WTC11 (cell line): ENCODE measurements at regions not wholly inside any gene's neighbourhood (a gene's known extent, or its start where the extent isn't known, plus 50 kb on each side); places are given as distances from the start of the nearest gene placed in this dataset.

ENCODE experiments used
- ATAC-seq: fragments of 200-7000 bp; cut with Tn5 transposase; 2 replicates; pipeline ENCODE4 v1.10.0; 2021; ENCODE audit warnings: mild to moderate bottlenecking, moderate library complexity
- CTCF ChIA-PET: fragments of 300-600 bp; sonication (Branson Sonifier 250); formaldehyde crosslinking; loops from one replicate; lab custom pipeline; 2021; ENCODE audit warnings: antibody characterized with exemption; lab: Charles Lee
- POLR2A ChIA-PET: fragments of 350-600 bp; sonication (Branson Sonifier 250); formaldehyde crosslinking; loops from one replicate; lab custom pipeline; 2021; ENCODE audit warnings: antibody characterized with exemption; lab: Charles Lee
- DNase-seq: peaks from one replicate; pipeline ENCODE4 v3.0.0; 2021; ENCODE audit warnings: low spot score
- H3K27ac Mint-ChIP-seq: 2 replicates; pipeline ENCODE4 v1.8.0; 2021; ENCODE audit warnings: mixed read lengths
- H3K27me3 Mint-ChIP-seq: 2 replicates; pipeline ENCODE4 v1.8.0; 2021; ENCODE audit warnings: low read depth, mild to moderate bottlenecking, moderate library complexity, mixed read lengths
- H3K36me3 Mint-ChIP-seq: 2 replicates; pipeline ENCODE4 v1.8.0; 2021; ENCODE audit warnings: mixed read lengths
- H3K4me1 Mint-ChIP-seq: 2 replicates; pipeline ENCODE4 v1.8.0; 2022; ENCODE audit warnings: mixed read lengths
- H3K4me3 Mint-ChIP-seq: 2 replicates; pipeline ENCODE4 v1.8.0; 2021; ENCODE audit warnings: mild to moderate bottlenecking, moderate library complexity, mixed read lengths
- H3K9me3 Mint-ChIP-seq: 2 replicates; pipeline ENCODE4 v1.8.0; 2021; ENCODE audit warnings: mixed read lengths
- AR ChIP-seq: fragments of 250-450 bp; sonication (Bioruptor Pico); IDR thresholded peaks from 2 replicates; pipeline ENCODE4 v1.9.0; 2021; ENCODE audit warnings: mild to moderate bottlenecking
- ARID4B ChIP-seq: sonication (generic); formaldehyde crosslinking; IDR thresholded peaks from 2 replicates; pipeline ENCODE4 v1.8.0; 2023; ENCODE audit warnings: missing genetic modification reagents, mild to moderate bottlenecking, borderline replicate concordance
- ERG ChIP-seq: fragments of 250-450 bp; sonication (Bioruptor Pico); IDR thresholded peaks from 2 replicates; pipeline ENCODE4 v1.8.0; 2021; ENCODE audit warnings: mild to moderate bottlenecking
- FOXP1 ChIP-seq: sonication (generic); formaldehyde crosslinking; IDR thresholded peaks from 2 replicates; pipeline ENCODE4 v1.8.0; 2022; ENCODE audit warnings: missing genetic modification reagents, mild to moderate bottlenecking, moderate library complexity, borderline replicate concordance
- GRHL2 ChIP-seq: fragments of 250-450 bp; sonication (Bioruptor Pico); IDR thresholded peaks from 2 replicates; pipeline ENCODE4 v1.8.0; 2022; ENCODE audit warnings: mild to moderate bottlenecking, moderate library complexity; ENCODE audit not compliant: insufficient replicate concordance, severe bottlenecking
- HMGA2 ChIP-seq: fragments of 250-450 bp; sonication (Bioruptor Pico); IDR thresholded peaks from 2 replicates; pipeline ENCODE4 v1.4.0; 2021; ENCODE audit warnings: mild to moderate bottlenecking, moderate library complexity
- KAT7 ChIP-seq: sonication (generic); formaldehyde crosslinking; IDR thresholded peaks from 2 replicates; pipeline ENCODE4 v1.8.1; 2023; ENCODE audit warnings: missing genetic modification reagents, mild to moderate bottlenecking, borderline replicate concordance
- MXD4 ChIP-seq: fragments of 250-450 bp; sonication (Bioruptor Pico); IDR thresholded peaks from 2 replicates; pipeline ENCODE4 v1.8.0; 2021; ENCODE audit warnings: mild to moderate bottlenecking, moderate library complexity, borderline replicate concordance
- NFE2L1 ChIP-seq: sonication (generic); formaldehyde crosslinking; IDR thresholded peaks from 2 replicates; pipeline ENCODE4 v1.8.1; 2023; ENCODE audit warnings: missing genetic modification reagents
- OVOL2 ChIP-seq: fragments of 250-450 bp; sonication (Bioruptor Pico); IDR thresholded peaks from 2 replicates; pipeline ENCODE4 v1.9.0; 2021; ENCODE audit warnings: mild to moderate bottlenecking, borderline replicate concordance
- PRDM15 ChIP-seq: sonication (generic); formaldehyde crosslinking; IDR thresholded peaks from 2 replicates; pipeline ENCODE4 v1.8.0; 2022; ENCODE audit warnings: missing genetic modification reagents
- PREB ChIP-seq: sonication (generic); formaldehyde crosslinking; IDR thresholded peaks from 2 replicates; pipeline ENCODE4 v1.8.1; 2022; ENCODE audit warnings: mild to moderate bottlenecking, missing genetic modification reagents, moderate library complexity, borderline replicate concordance
- RELA ChIP-seq: sonication (generic); formaldehyde crosslinking; IDR thresholded peaks from 2 replicates; pipeline ENCODE4 v1.8.1; 2022; ENCODE audit warnings: missing genetic modification reagents, mild to moderate bottlenecking, borderline replicate concordance
- TEAD4 ChIP-seq: sonication (generic); formaldehyde crosslinking; IDR thresholded peaks from 2 replicates; pipeline ENCODE4 v1.8.0; 2022; ENCODE audit warnings: mild to moderate bottlenecking, missing genetic modification reagents
- ZNF121 ChIP-seq: sonication (generic); formaldehyde crosslinking; IDR thresholded peaks from 2 replicates; pipeline ENCODE4 v1.8.0; 2023; ENCODE audit warnings: missing genetic modification reagents

GRCh38 chr7:106370542-106370941 is 85.8 kb upstream of the NAMPT start:
- no peak for ATAC-seq
- ChIA-PET POLR2A (no interaction called here), CTCF (no interaction called here)
- Mint-ChIP-seq H3K27me3 (no peaks in the 10 kb centered on the region), H3K4me3 (no peak overlapping the region), H3K36me3 (no peaks in the 10 kb centered on the region), H3K9me3 (no peaks in the 10 kb centered on the region), H3K4me1 (no peaks in the 10 kb centered on the region; the same call in 1 of the 2 replicates), H3K27ac (no peak overlapping the region)
- DNase-seq, result no peak
- TF ChIP-seq AR (CRISPR knock-in tag) (no peak), FOXP1 (CRISPR knock-in tag) (no peak)
- TF ChIP-seq, all 79 proteins: peak for 0

GRCh38 chr7:106369816-106370215 is 85.0 kb upstream of the NAMPT start:
- Mint-ChIP-seq H3K4me3 (no peak overlapping the region), H3K27me3 (no peaks in the 10 kb centered on the region)

GRCh38 chr7:106369352-106369751 is 84.6 kb upstream of the NAMPT start:
- no peak overlapping the region for H3K27ac Mint-ChIP-seq
- CTCF ChIA-PET, result interaction anchor here (1.6 kb wide), 1 partner anchor 192 kb away, joined by 3 read pairs; no protein-coding TSS in a partner anchor
- H3K4me3 Mint-ChIP-seq, result no peak overlapping the region
- ATAC-seq (no peak), DNase-seq (no peak)
- no peaks in the 10 kb centered on the region for H3K36me3 Mint-ChIP-seq
- no peaks in the 10 kb centered on the region; the same call in 1 of the 2 replicates for H3K4me1 Mint-ChIP-seq
- POLR2A ChIA-PET, result no interaction called here
- H3K27me3 Mint-ChIP-seq, result no peaks in the 10 kb centered on the region
- H3K9me3 Mint-ChIP-seq, result no peaks in the 10 kb centered on the region
- TF ChIP-seq OVOL2, result no peak
- TF ChIP-seq HMGA2 (CRISPR knock-in tag), result no peak
- TF ChIP-seq ERG, result no peak
- no peak for TF ChIP-seq RELA
- no peak for TF ChIP-seq TEAD4 (CRISPR knock-in tag)
- TF ChIP-seq ZNF121, result no peak
- TF ChIP-seq KAT7 (CRISPR knock-in tag), result no peak
- TF ChIP-seq PREB, result no peak
- no peak for TF ChIP-seq ARID4B (CRISPR knock-in tag)
- TF ChIP-seq MXD4, result no peak

More at GRCh38 chr7:106369816-106370215, 85.0 kb upstream of the NAMPT start:
- CTCF ChIA-PET, result interaction anchor here (1.6 kb wide), 1 partner anchor 193 kb away, joined by 3 read pairs; no protein-coding TSS in a partner anchor
- no peak for ATAC-seq
- no peaks in the 10 kb centered on the region for H3K36me3 Mint-ChIP-seq
- TF ChIP-seq PRDM15 (no peak), NFE2L1 (CRISPR knock-in tag) (no peak), GRHL2 (CRISPR knock-in tag) (no peak)
- POLR2A ChIA-PET, result no interaction called here
- no peaks in the 10 kb centered on the region for H3K9me3 Mint-ChIP-seq
- H3K27ac Mint-ChIP-seq, result no peak overlapping the region
- DNase-seq, result no peak
- no peaks in the 10 kb centered on the region; the same call in 1 of the 2 replicates for H3K4me1 Mint-ChIP-seq
